Liver (tissue), 3 donors: ENCODE measurements at regions not wholly inside any gene's neighbourhood (a gene's known extent, or its start where the extent isn't known, plus 50 kb on each side); places are given as distances from the start of the nearest gene placed in this dataset.

ENCODE experiments used
- CTCF ChIP-seq: fragments of 150-350 bp; IDR thresholded peaks from 2 replicates; pipeline ENCODE4 v1.5.1; 2017; ENCODE audit warnings: improper control_type of control experiment, low read depth, low read length; ENCODE audit not compliant: missing input control
- EGR1 ChIP-seq, 2 donors: IDR thresholded peaks; 2 replicates each; pipeline ENCODE4 v1.6.1; 2016 to 2018; ENCODE audit warnings: antibody characterized with exemption in 2 of 2, low read depth in 2 of 2
- FOXA1 ChIP-seq: IDR thresholded peaks from 2 replicates; pipeline ENCODE4 v1.6.1; 2016; ENCODE audit warnings: antibody characterized with exemption
- GABPA ChIP-seq, 2 donors: IDR thresholded peaks in 1 of 2; conservative IDR thresholded peaks in 1 of 2; 2 replicates each; pipeline ENCODE4 v1.6.1; 2016; ENCODE audit warnings: antibody characterized with exemption in 2 of 2, mild to moderate bottlenecking in 1 of 2, moderate library complexity in 1 of 2
- HNF4G ChIP-seq: IDR thresholded peaks from 2 replicates; pipeline ENCODE4 v1.6.1; 2016; ENCODE audit warnings: antibody characterized with exemption
- JUND ChIP-seq, 2 donors: IDR thresholded peaks; 2 replicates each; pipeline ENCODE4 v1.6.1; 2016; ENCODE audit warnings: antibody characterized with exemption in 2 of 2
- RAD21 ChIP-seq, 2 donors: IDR thresholded peaks; 2 replicates each; pipeline ENCODE4 v1.6.1; 2016; ENCODE audit warnings: antibody characterized with exemption in 2 of 2, mild to moderate bottlenecking in 2 of 2
- SP1 ChIP-seq: IDR thresholded peaks from 2 replicates; pipeline ENCODE4 v1.6.1; 2018; ENCODE audit warnings: antibody characterized with exemption, mild to moderate bottlenecking
- YY1 ChIP-seq: IDR thresholded peaks from 2 replicates; pipeline ENCODE4 v1.6.1; 2016; ENCODE audit warnings: antibody characterized with exemption, mild to moderate bottlenecking
- ZBTB33 ChIP-seq: IDR thresholded peaks from 2 replicates; pipeline ENCODE4 v1.6.1; 2016; ENCODE audit warnings: antibody characterized with exemption
- TF ChIP-seq, protein P1 (sequence below): IDR thresholded peaks from 2 replicates; pipeline ENCODE4 v1.6.1; 2016; ENCODE audit warnings: antibody characterized with exemption
- donor health status: healthy.
- donor health status: healthy.

GRCh38 chr6:125598422-125598821 lies 151.0 kb upstream of the HEY2 start:
- TF ChIP-seq ZBTB33 (no peak), HNF4G (no peak), CTCF (no peak), SP1 (no peak), EGR1 (IDR thresholded peaks at IDR 0.05; ENCODE audit: low read depth in 2 of 2) (no peak), YY1 (no peak), RAD21 (IDR thresholded peaks at IDR 0.05) (no peak), JUND (IDR thresholded peaks at IDR 0.05) (no peak), FOXA1 (no peak), GABPA (IDR thresholded peaks at IDR 0.05 in 1 of 2, conservative IDR thresholded peaks at IDR 0.05 in 1 of 2) (no peak)
- TF ChIP-seq, protein P1, sequence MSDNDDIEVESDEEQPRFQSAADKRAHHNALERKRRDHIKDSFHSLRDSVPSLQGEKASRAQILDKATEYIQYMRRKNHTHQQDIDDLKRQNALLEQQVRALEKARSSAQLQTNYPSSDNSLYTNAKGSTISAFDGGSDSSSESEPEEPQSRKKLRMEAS, result no peak
